ENCODE measurements at regions not wholly inside any gene's neighbourhood (a gene's known extent, or its start where the extent isn't known, plus 50 kb on each side); places are given as distances from the start of the nearest gene placed in this dataset.

- no peak for TF ChIP-seq CTCF (IDR thresholded peaks at IDR 0.05)
- TF ChIP-seq JUNB (IDR thresholded peaks at IDR 0.05): no peak
- TF ChIP-seq RCOR1 (IDR thresholded peaks at IDR 0.05; ENCODE audit: low read depth, low read length): no peak
These were observed 590.9 kb upstream of the SLITRK5 start for GRCh38 chr13:87080100-87080779.
